Smooth muscle cell (in vitro differentiated cells): ENCODE measurements at regions not wholly inside any gene's neighbourhood (a gene's known extent, or its start where the extent isn't known, plus 50 kb on each side); places are given as distances from the start of the nearest gene placed in this dataset.
A peak's percentile ranks its signal among the peaks of the same experiment; 100 is the strongest.

Experiments used
- DNase-seq: peaks from one replicate; lab custom pipeline; 2025; ENCODE audit not compliant: unreplicated experiment; lab: John Stamatoyannopoulos, UW
- H2AFZ ChIP-seq: fragments of 200-600 bp; sonication (generic); 2 replicates; pipeline ENCODE4 v1.6.0; 2016; ENCODE audit warnings: antibody characterized with exemption, low read depth, mild to moderate bottlenecking
- H3F3A ChIP-seq: fragments of 200-600 bp; sonication (generic); 2 replicates; pipeline ENCODE4 v1.6.0; 2017; ENCODE audit warnings: antibody characterized with exemption, low read depth
- H3K27ac ChIP-seq: fragments of 200-600 bp; sonication (generic); 2 replicates; pipeline ENCODE4 v1.5.1; 2016; ENCODE audit warnings: low read depth, mild to moderate bottlenecking
- H3K27me3 ChIP-seq: fragments of 200-600 bp; sonication (generic); 2 replicates; pipeline ENCODE4 v1.6.1; 2016; ENCODE audit warnings: low read depth, mild to moderate bottlenecking
- H3K36me3 ChIP-seq: fragments of 200-600 bp; sonication (generic); 2 replicates; pipeline ENCODE4 v1.5.1; 2016; ENCODE audit warnings: low read depth
- H3K4me1 ChIP-seq: fragments of 200-600 bp; sonication (generic); 2 replicates; pipeline ENCODE4 v1.5.1; 2016; ENCODE audit warnings: low read depth
- H3K4me2 ChIP-seq: fragments of 200-600 bp; sonication (generic); 2 replicates; pipeline ENCODE4 v1.6.0; 2016; ENCODE audit warnings: mild to moderate bottlenecking
- H3K4me3 ChIP-seq: fragments of 200-600 bp; sonication (generic); 2 replicates; pipeline ENCODE4 v1.5.1; 2016; ENCODE audit warnings: mild to moderate bottlenecking
- H3K79me2 ChIP-seq: fragments of 200-600 bp; sonication (generic); 2 replicates; pipeline ENCODE4 v1.6.0; 2016; ENCODE audit warnings: low read depth, mild to moderate bottlenecking
- H3K9ac ChIP-seq: fragments of 200-600 bp; sonication (generic); 2 replicates; pipeline ENCODE4 v1.6.0; 2016; ENCODE audit warnings: low read depth
- H3K9me3 ChIP-seq: fragments of 200-600 bp; sonication (generic); replicated peaks from 2 replicates; pipeline ENCODE4 v1.5.1; 2016; ENCODE audit warnings: low read depth
- H4K20me1 ChIP-seq: fragments of 200-600 bp; sonication (generic); 2 replicates; pipeline ENCODE4 v1.6.0; 2016; ENCODE audit warnings: low read depth
- WGBS: methylation state at CpG from one replicate; pipeline ENCODE4 v1.1.7; 2016; ENCODE audit warnings: low lambda C conversion rate; 5-methylcytosine and 5-hydroxymethylcytosine counted together
- TF ChIP-seq, protein P1 (sequence below): fragments of 200-600 bp; sonication (generic); IDR thresholded peaks from 2 replicates; pipeline ENCODE4 v1.5.1; 2017; ENCODE audit warnings: borderline replicate concordance, mild to moderate bottlenecking, antibody characterized with exemption; ENCODE audit not compliant: insufficient read depth, poor library complexity, severe bottlenecking

GRCh38 chr13:97849305-97849704 is 104.2 kb upstream of the IPO5 start:
- H3K36me3 ChIP-seq = no peaks in the 10 kb centered on the region
- no peak overlapping the region for H3K9ac ChIP-seq
- H3K4me2 ChIP-seq = no peak overlapping the region
- 71% methylated on average over 4 of the region's 4 CpGs for WGBS
- no peaks in the 10 kb centered on the region for H3K79me2 ChIP-seq
- no peaks in the 10 kb centered on the region for H3F3A ChIP-seq
- H3K4me1 ChIP-seq = no peaks in the 10 kb centered on the region
- H3K4me3 ChIP-seq = no peak overlapping the region
- no peaks in the 10 kb centered on the region for H4K20me1 ChIP-seq
- no peaks in the 10 kb centered on the region for H3K27me3 ChIP-seq
- TF ChIP-seq, protein P1, sequence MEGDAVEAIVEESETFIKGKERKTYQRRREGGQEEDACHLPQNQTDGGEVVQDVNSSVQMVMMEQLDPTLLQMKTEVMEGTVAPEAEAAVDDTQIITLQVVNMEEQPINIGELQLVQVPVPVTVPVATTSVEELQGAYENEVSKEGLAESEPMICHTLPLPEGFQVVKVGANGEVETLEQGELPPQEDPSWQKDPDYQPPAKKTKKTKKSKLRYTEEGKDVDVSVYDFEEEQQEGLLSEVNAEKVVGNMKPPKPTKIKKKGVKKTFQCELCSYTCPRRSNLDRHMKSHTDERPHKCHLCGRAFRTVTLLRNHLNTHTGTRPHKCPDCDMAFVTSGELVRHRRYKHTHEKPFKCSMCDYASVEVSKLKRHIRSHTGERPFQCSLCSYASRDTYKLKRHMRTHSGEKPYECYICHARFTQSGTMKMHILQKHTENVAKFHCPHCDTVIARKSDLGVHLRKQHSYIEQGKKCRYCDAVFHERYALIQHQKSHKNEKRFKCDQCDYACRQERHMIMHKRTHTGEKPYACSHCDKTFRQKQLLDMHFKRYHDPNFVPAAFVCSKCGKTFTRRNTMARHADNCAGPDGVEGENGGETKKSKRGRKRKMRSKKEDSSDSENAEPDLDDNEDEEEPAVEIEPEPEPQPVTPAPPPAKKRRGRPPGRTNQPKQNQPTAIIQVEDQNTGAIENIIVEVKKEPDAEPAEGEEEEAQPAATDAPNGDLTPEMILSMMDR = peak; percentile 34
- DNase-seq = no peak
- H3K27ac ChIP-seq = no peak overlapping the region
- no peak overlapping the region for H2AFZ ChIP-seq
- H3K9me3 ChIP-seq = no peaks in the 10 kb centered on the region

- Histone ChIP-seq H3K4me1 (peaks cover 11% of the 10 kb centered on the region), H3K9me3 (no peaks in the 10 kb centered on the region), H3K79me2 (no peaks in the 10 kb centered on the region), H3K27ac (no peak overlapping the region), H4K20me1 (no peaks in the 10 kb centered on the region), H3F3A (no peaks in the 10 kb centered on the region), H3K36me3 (no peaks in the 10 kb centered on the region), H3K9ac (no peak overlapping the region), H2AFZ (no peak overlapping the region), H3K4me2 (no peak overlapping the region), H3K4me3 (no peak overlapping the region), H3K27me3 (no peaks in the 10 kb centered on the region)
- TF ChIP-seq, protein P1 = no peak
- DNase-seq = no peak
- WGBS = 41% methylated on average over 4 of the region's 4 CpGs
Observed at GRCh38 chr13:97851269-97851668, 102.2 kb upstream of the IPO5 start.

DNA sequence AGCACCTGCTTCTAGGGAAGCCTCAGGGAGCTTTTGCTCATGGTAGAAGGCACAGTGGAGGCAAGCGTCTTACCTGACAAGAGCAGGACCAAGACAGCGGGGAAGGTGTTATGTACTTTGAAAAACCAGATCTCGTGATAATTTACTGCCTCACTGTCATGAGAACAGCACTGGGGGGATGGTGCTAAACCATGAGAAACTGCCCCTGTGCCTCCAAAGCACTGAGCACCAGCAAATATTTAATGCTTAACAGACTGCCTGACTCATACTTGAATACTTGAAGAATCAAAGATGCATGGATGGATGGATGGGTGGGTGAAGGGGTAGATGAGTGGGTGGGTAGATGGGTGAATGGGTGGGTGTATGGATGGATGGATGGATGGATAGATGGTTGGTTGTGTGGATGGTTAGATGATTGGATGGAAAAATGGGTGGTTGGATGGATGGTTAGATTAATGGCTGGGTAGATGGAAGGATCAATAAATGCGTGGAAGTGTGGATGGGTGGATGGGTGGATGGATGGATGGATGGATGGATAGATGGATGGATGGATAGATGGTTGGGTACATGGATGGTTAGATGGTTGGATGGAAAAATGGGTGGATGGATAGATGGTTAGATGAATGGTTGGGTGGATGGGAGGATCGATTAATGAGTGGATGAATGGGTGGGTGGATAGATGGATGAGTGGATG is 101.1 kb upstream of the IPO5 start:
- H3K27ac ChIP-seq = no peak overlapping the region
- H3K36me3 ChIP-seq = no peaks in the 10 kb centered on the region
- no peaks in the 10 kb centered on the region for H3K9me3 ChIP-seq
- no peaks in the 10 kb centered on the region for H3K79me2 ChIP-seq
- H3K4me2 ChIP-seq = no peak overlapping the region
- no peak overlapping the region for H3K9ac ChIP-seq
- H2AFZ ChIP-seq = no peak overlapping the region
- H3K4me1 ChIP-seq = peaks cover 11% of the 10 kb centered on the region
- no peaks in the 10 kb centered on the region for H3F3A ChIP-seq
- TF ChIP-seq, protein P1 = no peak
- no peak overlapping the region for H3K4me3 ChIP-seq
- no peaks in the 10 kb centered on the region for H3K27me3 ChIP-seq
- DNase-seq = no peak
- H4K20me1 ChIP-seq = no peaks in the 10 kb centered on the region
- WGBS = 95% methylated on average over 4 of the region's 5 CpGs

GRCh38 chr13:97853550-97853949 is 99.9 kb upstream of the IPO5 start:
- Histone ChIP-seq H3K27me3 (no peaks in the 10 kb centered on the region), H3K9ac (no peak overlapping the region), H3K4me2 (no peak overlapping the region), H2AFZ (peak overlapping the region; percentile 13), H3K36me3 (no peaks in the 10 kb centered on the region), H3F3A (no peaks in the 10 kb centered on the region), H3K9me3 (no peaks in the 10 kb centered on the region), H3K4me3 (no peak overlapping the region), H3K79me2 (no peaks in the 10 kb centered on the region), H3K27ac (no peak overlapping the region), H3K4me1 (peaks cover 11% of the 10 kb centered on the region), H4K20me1 (no peaks in the 10 kb centered on the region)
- TF ChIP-seq, protein P1 = no peak
- no peak for DNase-seq
- WGBS = 69% methylated on average over 4 of the region's 4 CpGs
